Mucosa of descending colon (tissue), 3 donors: ENCODE measurements at regions not wholly inside any gene's neighbourhood (a gene's known extent, or its start where the extent isn't known, plus 50 kb on each side); places are given as distances from the start of the nearest gene placed in this dataset.

Experiments used
- ATAC-seq: fragments of 200-7000 bp; cut with Tn5 transposase; one replicate; pipeline ENCODE4 v1.9.1; 2020; ENCODE audit warnings: mild to moderate bottlenecking, moderate library complexity
- DNase-seq, 3 donors: peaks; one replicate each; pipeline ENCODE4 v3.0.0-alpha.2; 2020
- H3K36me3 ChIP-seq: fragments of 200-600 bp; one replicate; pipeline ENCODE4 v1.8.0; 2021; ENCODE audit warnings: low read depth, mild to moderate bottlenecking
- H3K4me1 ChIP-seq: fragments of 200-600 bp; one replicate; pipeline ENCODE4 v1.8.0; 2021; ENCODE audit warnings: low read depth, mild to moderate bottlenecking
- H3K4me3 ChIP-seq: fragments of 200-600 bp; one replicate; pipeline ENCODE4 v1.8.0; 2021; ENCODE audit warnings: mild to moderate bottlenecking
- H3K9me3 ChIP-seq: fragments of 200-600 bp; one replicate; pipeline ENCODE4 v1.8.0; 2021; ENCODE audit warnings: mild to moderate bottlenecking
- intact Hi-C, 2 donors: fragments of 100-400 bp; cut with DNase I in 1 of 2; cut with micrococcal nuclease in 1 of 2; formaldehyde crosslinking; loops; one replicate each; pipeline versions ENCODE4 v1.11.0 to v1.11.1; 2022; cut with DNase I, micrococcal nuclease
- TF ChIP-seq, protein P1 (sequence below): fragments of 200-600 bp; IDR thresholded peaks from one replicate; pipeline ENCODE4 v1.8.0; 2022; ENCODE audit warnings: antibody characterized with exemption, mild to moderate bottlenecking
- donor health status: DM: no; HTN: no; CAD: no; lungs with moderate emphysema.
- donor health status: DM: no; HTN: no; CAD: no.
- donor health status: DM: no; HTN: yes; CAD: no.

- no peak overlapping the region for H3K4me3 ChIP-seq
- no peak for DNase-seq
- intact Hi-C loops, result no loop called here
- TF ChIP-seq, protein P1, sequence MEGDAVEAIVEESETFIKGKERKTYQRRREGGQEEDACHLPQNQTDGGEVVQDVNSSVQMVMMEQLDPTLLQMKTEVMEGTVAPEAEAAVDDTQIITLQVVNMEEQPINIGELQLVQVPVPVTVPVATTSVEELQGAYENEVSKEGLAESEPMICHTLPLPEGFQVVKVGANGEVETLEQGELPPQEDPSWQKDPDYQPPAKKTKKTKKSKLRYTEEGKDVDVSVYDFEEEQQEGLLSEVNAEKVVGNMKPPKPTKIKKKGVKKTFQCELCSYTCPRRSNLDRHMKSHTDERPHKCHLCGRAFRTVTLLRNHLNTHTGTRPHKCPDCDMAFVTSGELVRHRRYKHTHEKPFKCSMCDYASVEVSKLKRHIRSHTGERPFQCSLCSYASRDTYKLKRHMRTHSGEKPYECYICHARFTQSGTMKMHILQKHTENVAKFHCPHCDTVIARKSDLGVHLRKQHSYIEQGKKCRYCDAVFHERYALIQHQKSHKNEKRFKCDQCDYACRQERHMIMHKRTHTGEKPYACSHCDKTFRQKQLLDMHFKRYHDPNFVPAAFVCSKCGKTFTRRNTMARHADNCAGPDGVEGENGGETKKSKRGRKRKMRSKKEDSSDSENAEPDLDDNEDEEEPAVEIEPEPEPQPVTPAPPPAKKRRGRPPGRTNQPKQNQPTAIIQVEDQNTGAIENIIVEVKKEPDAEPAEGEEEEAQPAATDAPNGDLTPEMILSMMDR, result no peak
- H3K9me3 ChIP-seq, result no peaks in the 10 kb centered on the region
- H3K36me3 ChIP-seq, result no peaks in the 10 kb centered on the region
- H3K4me1 ChIP-seq, result no peaks in the 10 kb centered on the region
- ATAC-seq, result no peak
These were observed 115.5 kb downstream of the PAPOLA start for GRCh38 chr14:96617635-96618034.

DNA sequence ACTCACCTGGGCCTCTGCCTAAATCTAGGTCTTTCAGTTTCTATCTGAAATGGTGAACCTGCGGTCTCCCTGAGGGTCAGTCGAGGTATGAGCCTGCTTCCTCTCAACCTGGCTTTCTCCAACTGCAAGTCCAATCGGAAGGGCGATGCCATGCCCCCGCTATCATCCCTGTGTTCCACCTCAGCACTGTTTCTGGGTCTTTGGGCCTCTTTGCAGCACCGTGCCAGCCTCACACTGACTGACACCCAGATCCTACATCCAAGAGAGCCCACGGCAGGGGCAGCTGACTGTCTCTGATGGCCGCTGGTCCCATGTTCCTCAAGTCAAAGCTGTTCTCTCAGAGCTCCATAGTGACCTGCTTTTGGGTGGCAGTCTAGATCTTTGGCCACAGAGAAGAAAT is 120.7 kb downstream of the PAPOLA start:
- H3K9me3 ChIP-seq, result no peaks in the 10 kb centered on the region
- DNase-seq (no peak), ATAC-seq (no peak)
- intact Hi-C loops, result no loop called here
- H3K36me3 ChIP-seq, result no peaks in the 10 kb centered on the region
- H3K4me1 ChIP-seq, result no peaks in the 10 kb centered on the region
- no peak overlapping the region for H3K4me3 ChIP-seq
- TF ChIP-seq, protein P1, result no peak

DNA sequence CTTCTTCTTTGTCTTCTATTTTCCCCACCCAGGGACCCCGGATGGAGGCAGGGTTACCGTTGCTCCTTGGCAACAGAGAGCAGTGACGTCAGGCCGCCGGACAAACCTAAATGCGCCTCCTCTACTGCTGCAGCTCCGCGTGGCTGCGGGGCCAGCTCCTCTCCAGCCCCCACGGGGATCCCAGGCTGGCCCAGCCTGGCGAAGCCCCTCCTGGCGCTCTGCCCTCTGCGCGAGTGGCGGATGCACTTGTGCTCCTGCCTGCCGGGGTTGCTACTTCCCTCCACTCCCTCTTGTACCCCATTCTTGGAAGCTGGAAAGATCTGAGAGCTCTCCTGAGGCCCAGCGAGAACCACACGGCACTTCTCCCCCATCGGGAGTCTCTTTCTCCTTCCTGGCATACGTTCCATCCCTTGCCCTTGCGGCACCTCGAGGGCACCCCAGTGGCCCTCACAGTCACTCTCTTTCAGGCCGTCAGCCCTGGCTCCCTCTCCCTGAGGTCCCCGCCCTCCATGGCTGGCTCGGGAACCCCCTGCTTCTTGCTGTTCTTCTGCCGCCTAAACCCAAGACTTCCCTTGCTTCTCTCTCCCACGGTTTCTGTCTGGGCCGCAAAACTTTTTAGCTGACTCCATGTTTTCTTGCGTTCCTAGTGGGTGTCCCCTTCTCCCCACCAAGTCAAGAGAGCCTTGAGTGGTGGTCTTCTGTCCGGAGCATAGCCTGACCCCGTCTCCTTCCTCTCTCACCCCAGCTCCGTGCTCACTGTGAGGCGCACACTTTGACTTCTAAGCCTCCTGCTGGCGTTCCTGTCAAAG is 121.7 kb downstream of the PAPOLA start:
- ATAC-seq (no peak), DNase-seq (no peak)
- Histone ChIP-seq H3K4me1 (no peaks in the 10 kb centered on the region), H3K9me3 (no peaks in the 10 kb centered on the region), H3K4me3 (no peak overlapping the region), H3K36me3 (no peaks in the 10 kb centered on the region)
- intact Hi-C loops, result no loop called here
- TF ChIP-seq, protein P1, result no peak

DNA sequence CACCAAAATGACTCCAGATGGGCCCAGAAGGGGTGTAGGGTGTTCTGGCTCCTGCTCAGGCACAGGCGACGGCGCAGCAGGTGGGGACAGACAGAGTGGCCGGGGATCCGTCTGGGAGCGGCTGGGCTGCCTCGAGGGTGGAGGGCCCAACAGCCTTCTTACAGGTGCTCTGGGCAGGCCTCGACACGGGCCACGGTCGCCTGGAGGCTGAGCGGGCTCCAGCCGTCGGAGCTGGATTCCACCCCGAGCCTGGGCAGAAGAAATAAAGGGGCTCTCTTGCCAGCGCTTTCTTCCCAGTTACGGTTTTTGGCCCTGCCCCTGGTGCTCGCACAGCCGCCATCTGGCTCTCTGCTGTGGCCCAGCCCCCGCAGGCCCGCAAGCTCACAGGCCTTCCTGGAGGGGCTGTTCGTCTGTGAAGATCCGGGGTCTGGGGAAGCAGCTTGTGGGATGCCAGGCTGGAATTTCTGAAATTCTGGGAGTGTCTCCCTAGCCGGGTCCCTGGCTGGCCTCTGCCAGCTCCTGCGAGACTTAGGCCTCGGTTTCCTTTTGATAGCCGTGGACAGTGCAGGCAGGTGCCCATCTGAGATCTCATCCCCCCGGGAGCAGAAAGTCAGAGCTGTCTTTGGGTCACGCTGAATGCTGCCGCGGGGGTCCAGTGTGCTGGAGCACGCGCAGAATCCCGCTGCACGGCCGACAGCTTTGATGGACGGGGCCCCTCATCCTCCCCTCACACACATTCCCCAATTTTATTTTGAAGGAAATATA is 122.7 kb downstream of the PAPOLA start:
- Histone ChIP-seq H3K4me1 (no peaks in the 10 kb centered on the region), H3K9me3 (no peaks in the 10 kb centered on the region), H3K4me3 (no peak overlapping the region), H3K36me3 (no peaks in the 10 kb centered on the region)
- TF ChIP-seq, protein P1, result no peak
- DNase-seq, result no peak
- ATAC-seq, result no peak
- intact Hi-C loops, result no loop called here

GRCh38 chr14:96625426-96625985 is 123.3 kb downstream of the PAPOLA start:
- Histone ChIP-seq H3K4me3 (no peak overlapping the region), H3K4me1 (no peaks in the 10 kb centered on the region), H3K9me3 (no peaks in the 10 kb centered on the region), H3K36me3 (no peaks in the 10 kb centered on the region)
- intact Hi-C loops, result no loop called here
- no peak for ATAC-seq
- TF ChIP-seq, protein P1, result no peak
- no peak for DNase-seq
